Subcutaneous abdominal adipose tissue (tissue), 5 donors: ENCODE measurements at regions not wholly inside any gene's neighbourhood (a gene's known extent, or its start where the extent isn't known, plus 50 kb on each side); places are given as distances from the start of the nearest gene placed in this dataset.

ENCODE experiments used
- H3K27ac ChIP-seq: one replicate; pipeline ENCODE4 v1.7.0; 2013; ENCODE audit warnings: low read depth, mild to moderate bottlenecking, inconsistent platforms, low read length, moderate library complexity
- H3K27me3 ChIP-seq, 5 donors: one replicate each; pipeline ENCODE4 v1.7.0; 2013; ENCODE audit warnings: low read length in 5 of 5, inconsistent platforms in 1 of 5; ENCODE audit not compliant: control insufficient read depth in 5 of 5, insufficient read depth in 4 of 5
- H3K36me3 ChIP-seq, 5 donors: one replicate each; pipeline ENCODE4 v1.7.0; 2013; ENCODE audit warnings: low read length in 5 of 5; ENCODE audit not compliant: control insufficient read depth in 5 of 5, insufficient read depth in 5 of 5
- H3K4me1 ChIP-seq, 5 donors: one replicate each; pipeline ENCODE4 v1.7.0; 2013; ENCODE audit warnings: low read length in 5 of 5, mild to moderate bottlenecking in 3 of 5, moderate library complexity in 1 of 5; ENCODE audit not compliant: control insufficient read depth in 5 of 5, insufficient read depth in 5 of 5
- H3K4me3 ChIP-seq, 5 donors: one replicate each; pipeline ENCODE4 v1.7.0; 2013; ENCODE audit warnings: low read length in 5 of 5, low read depth in 1 of 5
- H3K9ac ChIP-seq, 5 donors: one replicate each; pipeline ENCODE4 v1.7.0; 2013; ENCODE audit warnings: low read length in 5 of 5, mild to moderate bottlenecking in 4 of 5, moderate library complexity in 3 of 5
- H3K9me3 ChIP-seq, 5 donors: one replicate each; pipeline ENCODE4 v1.7.0; 2013; ENCODE audit warnings: low read length in 5 of 5; ENCODE audit not compliant: control insufficient read depth in 5 of 5
- donor health status: healthy.
- donor health status: healthy.
- donor health status: healthy.
- donor health status: healthy.
- donor health status: healthy.

DNA sequence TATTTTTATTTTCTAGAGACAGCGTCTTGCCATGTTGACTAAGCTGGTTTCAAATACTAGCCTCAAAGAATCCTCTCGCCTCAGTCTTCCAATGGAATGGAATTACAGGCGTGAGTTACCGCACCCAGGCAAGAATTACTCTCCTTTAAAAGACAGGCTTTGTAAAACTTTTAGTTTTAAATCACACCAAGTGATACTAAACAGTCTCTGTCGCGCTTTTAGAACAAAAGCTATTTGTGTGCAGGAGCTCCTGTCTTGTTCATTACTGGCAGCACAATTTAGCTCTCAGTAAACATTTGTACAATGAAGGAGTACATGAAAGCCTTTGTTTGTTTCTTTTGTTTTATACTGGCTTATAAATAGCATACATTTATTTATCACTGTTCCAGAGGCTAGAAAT lies 1719.2 kb upstream of the PIK3C3 start:
- no peaks in the 10 kb centered on the region for H3K36me3 ChIP-seq
- H3K4me1 ChIP-seq: no peaks in the 10 kb centered on the region
- H3K9ac ChIP-seq: no peak overlapping the region
- H3K27ac ChIP-seq: no peak overlapping the region
- no peaks in the 10 kb centered on the region for H3K9me3 ChIP-seq
- no peak overlapping the region for H3K4me3 ChIP-seq
- no peaks in the 10 kb centered on the region for H3K27me3 ChIP-seq

GRCh38 chr18:40235323-40235722 lies 1719.7 kb upstream of the PIK3C3 start:
- no peak overlapping the region for H3K4me3 ChIP-seq
- no peak overlapping the region for H3K9ac ChIP-seq
- H3K9me3 ChIP-seq: no peaks in the 10 kb centered on the region
- H3K36me3 ChIP-seq: no peaks in the 10 kb centered on the region
- H3K4me1 ChIP-seq: no peaks in the 10 kb centered on the region
- H3K27me3 ChIP-seq: no peaks in the 10 kb centered on the region
- no peak overlapping the region for H3K27ac ChIP-seq

DNA sequence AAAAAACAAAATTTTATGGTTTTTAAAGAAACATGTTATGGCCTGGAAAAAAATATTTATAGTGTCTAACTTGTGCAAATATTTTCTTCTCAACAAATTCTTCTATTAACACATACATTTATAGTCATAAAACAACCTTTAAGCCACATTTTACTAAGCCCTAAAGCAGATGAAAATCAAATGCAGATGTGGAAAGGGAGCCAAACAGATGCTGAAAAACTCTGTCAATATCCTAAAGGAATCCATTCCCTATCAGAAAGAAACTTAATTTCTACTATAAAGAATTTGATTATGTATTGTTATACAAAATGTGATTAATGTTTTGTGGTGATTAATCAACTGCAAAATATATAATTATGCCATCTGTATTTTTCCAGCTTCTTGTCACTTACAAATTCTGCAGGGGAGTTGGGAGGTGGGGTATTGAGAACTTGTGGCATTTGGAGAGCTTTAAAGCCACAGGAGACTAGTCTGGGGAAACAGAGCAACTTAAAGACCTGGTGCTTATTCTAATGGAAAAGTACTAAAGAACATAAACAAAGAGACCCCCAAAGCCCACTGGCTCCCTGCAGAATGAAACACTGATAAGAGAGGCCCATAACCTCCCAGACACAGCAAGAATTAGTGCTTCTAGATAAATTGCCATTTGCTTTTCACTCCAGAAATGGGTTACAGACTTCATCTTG lies 1721.0 kb upstream of the PIK3C3 start:
- H3K4me1 ChIP-seq: no peaks in the 10 kb centered on the region
- H3K27me3 ChIP-seq: no peaks in the 10 kb centered on the region
- H3K36me3 ChIP-seq: no peaks in the 10 kb centered on the region
- H3K27ac ChIP-seq: no peak overlapping the region
- H3K9me3 ChIP-seq: no peaks in the 10 kb centered on the region
- H3K9ac ChIP-seq: no peak overlapping the region
- H3K4me3 ChIP-seq: no peak overlapping the region

DNA sequence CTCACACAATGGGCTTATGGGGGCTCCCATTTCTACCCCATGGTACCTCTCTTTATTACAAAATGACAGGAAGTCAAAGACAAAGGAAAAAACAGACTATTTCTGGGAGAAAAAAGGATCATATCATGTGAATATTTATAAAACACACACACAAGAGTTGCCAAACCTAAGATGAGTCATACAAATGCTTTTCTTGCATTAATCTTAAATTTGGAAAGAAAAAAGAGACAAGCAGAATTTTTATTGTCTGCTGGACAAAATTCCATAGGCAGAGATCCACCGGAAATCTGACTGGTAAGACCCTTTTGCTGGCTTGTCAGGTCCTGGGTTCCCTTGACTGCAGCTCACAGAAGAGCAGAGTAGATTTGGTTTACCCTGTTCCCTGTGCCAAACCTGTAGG lies 1732.3 kb upstream of the PIK3C3 start:
- H3K4me1 ChIP-seq: no peaks in the 10 kb centered on the region
- no peak overlapping the region for H3K4me3 ChIP-seq
- H3K9me3 ChIP-seq: no peaks in the 10 kb centered on the region
- H3K27me3 ChIP-seq: no peaks in the 10 kb centered on the region
- no peak overlapping the region for H3K27ac ChIP-seq
- H3K36me3 ChIP-seq: no peaks in the 10 kb centered on the region
- H3K9ac ChIP-seq: no peak overlapping the region

DNA sequence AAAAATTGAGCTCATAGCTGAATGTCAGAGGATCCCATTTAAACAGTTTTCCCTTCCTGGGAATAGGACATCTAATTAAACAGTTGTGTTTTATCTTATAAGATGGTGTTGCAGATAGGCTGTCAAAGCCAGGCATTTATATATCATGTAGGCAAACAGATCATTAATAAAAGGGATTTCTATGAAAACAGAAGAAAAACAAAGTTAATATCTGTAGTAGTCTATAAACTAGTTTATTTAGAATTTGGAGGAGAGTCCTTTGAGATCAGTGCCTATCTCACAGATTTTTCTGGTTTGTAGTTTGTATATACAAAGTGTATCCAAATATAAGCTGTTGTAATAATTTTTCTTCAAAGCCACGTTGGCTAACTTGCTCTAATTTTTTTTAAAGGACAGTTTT lies 1738.2 kb upstream of the PIK3C3 start:
- H3K36me3 ChIP-seq: no peaks in the 10 kb centered on the region
- no peak overlapping the region for H3K9ac ChIP-seq
- H3K4me3 ChIP-seq: no peak overlapping the region
- no peak overlapping the region for H3K27ac ChIP-seq
- H3K4me1 ChIP-seq: no peaks in the 10 kb centered on the region
- H3K27me3 ChIP-seq: no peaks in the 10 kb centered on the region
- no peaks in the 10 kb centered on the region for H3K9me3 ChIP-seq

DNA sequence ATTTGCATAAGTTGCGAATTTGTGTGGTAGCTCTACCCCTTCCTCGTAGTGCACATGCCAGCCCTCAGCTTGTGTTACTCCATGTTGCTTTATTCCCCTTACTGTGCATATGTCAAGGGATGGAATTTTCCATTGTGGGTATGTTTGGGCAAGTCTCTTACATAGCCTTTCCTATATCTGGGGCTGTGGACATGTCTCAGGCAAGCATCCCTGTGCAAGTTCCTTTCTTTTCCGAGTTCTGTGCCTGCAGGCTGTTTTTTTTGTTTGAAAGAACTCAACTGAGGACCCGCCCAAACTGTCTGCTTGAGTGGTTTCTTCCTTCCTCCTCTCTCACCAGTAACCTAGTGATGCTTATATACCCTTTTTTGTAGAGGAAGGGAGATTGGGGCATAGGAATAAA lies 1739.1 kb upstream of the PIK3C3 start:
- H3K36me3 ChIP-seq: no peaks in the 10 kb centered on the region
- no peak overlapping the region for H3K27ac ChIP-seq
- no peak overlapping the region for H3K9ac ChIP-seq
- no peaks in the 10 kb centered on the region for H3K4me1 ChIP-seq
- H3K9me3 ChIP-seq: no peaks in the 10 kb centered on the region
- no peak overlapping the region for H3K4me3 ChIP-seq
- H3K27me3 ChIP-seq: no peaks in the 10 kb centered on the region

- Histone ChIP-seq H3K36me3 (no peaks in the 10 kb centered on the region), H3K9me3 (no peaks in the 10 kb centered on the region), H3K4me3 (no peak overlapping the region), H3K4me1 (peaks cover 0 to 8% (median 0%) of the 10 kb centered on the region in 5 donors), H3K9ac (no peak overlapping the region), H3K27me3 (no peaks in the 10 kb centered on the region), H3K27ac (no peak overlapping the region)
These were observed 1744.3 kb upstream of the PIK3C3 start for GRCh38 chr18:40210696-40211095.

DNA sequence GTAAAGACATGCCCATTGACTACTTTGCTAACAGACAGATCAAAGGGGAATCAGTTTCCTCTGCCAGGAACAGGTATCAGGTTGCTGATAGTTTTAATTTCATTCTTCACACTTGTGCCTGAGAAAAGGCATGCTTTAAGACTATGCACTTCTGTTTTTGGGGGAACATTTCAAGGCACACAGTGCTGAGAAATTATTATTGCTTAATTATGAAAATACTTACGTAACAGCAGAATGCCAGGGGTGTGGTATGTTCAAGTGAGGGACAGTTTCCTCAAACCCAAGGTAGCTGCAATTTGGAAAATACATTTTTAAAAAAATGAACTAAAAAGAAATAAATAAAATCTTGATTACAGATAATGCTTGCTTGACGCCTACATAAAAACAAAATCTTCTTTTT lies 1746.1 kb upstream of the PIK3C3 start:
- Histone ChIP-seq H3K36me3 (no peaks in the 10 kb centered on the region), H3K27me3 (no peaks in the 10 kb centered on the region), H3K27ac (no peak overlapping the region), H3K9me3 (no peaks in the 10 kb centered on the region), H3K4me3 (no peak overlapping the region), H3K9ac (no peak overlapping the region), H3K4me1 (peaks cover 0 to 18% (median 0%) of the 10 kb centered on the region in 5 donors)

- H3K27me3 ChIP-seq: no peaks in the 10 kb centered on the region
- no peak overlapping the region for H3K4me3 ChIP-seq
- H3K4me1 ChIP-seq: no peaks in the 10 kb centered on the region
These were observed 1757.3 kb upstream of the PIK3C3 start for GRCh38 chr18:40197711-40198110.

DNA sequence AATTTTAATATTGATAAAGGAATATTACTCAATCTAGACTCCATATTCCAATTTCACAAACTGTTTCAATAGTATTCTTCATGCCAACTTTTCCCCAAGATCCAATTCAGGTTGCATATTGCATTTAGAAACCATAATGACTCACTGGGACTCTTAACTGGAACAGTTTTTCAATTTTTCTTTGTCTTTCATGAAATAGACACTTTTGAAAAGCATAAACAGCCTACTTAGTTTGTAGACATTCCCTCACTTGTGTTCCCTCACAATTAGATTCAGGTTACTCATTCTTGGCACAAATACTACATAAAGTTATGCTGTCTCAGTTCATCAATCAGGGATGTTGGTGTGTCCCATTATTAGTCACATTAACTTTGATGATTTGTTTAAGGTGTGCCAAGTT lies 1768.4 kb upstream of the PIK3C3 start:
- Histone ChIP-seq H3K9me3 (peaks cover 0 to 3% (median 0%) of the 10 kb centered on the region in 5 donors), H3K9ac (no peak overlapping the region), H3K27ac (no peak overlapping the region), H3K4me1 (no peaks in the 10 kb centered on the region), H3K4me3 (no peak overlapping the region), H3K27me3 (no peaks in the 10 kb centered on the region), H3K36me3 (no peaks in the 10 kb centered on the region)

More at GRCh38 chr18:40197711-40198110, 1757.3 kb upstream of the PIK3C3 start:
- peaks cover 0 to 4% (median 0%) of the 10 kb centered on the region in 5 donors for H3K9me3 ChIP-seq
- H3K36me3 ChIP-seq: no peaks in the 10 kb centered on the region
- no peak overlapping the region for H3K9ac ChIP-seq
- no peak overlapping the region for H3K27ac ChIP-seq
